T1000 (cell line): ENCODE measurements at regions not wholly inside any gene's neighbourhood (a gene's known extent, or its start where the extent isn't known, plus 50 kb on each side); places are given as distances from the start of the nearest gene placed in this dataset.

Source experiments
- DNase-seq: peaks from one replicate; lab custom pipeline; 2025; ENCODE audit warnings: mixed read lengths; lab: John Stamatoyannopoulos, UW

GRCh38 chr2:143909577-143910353 lies 610.2 kb downstream of the ZEB2 start:
- no peak for DNase-seq

DNA sequence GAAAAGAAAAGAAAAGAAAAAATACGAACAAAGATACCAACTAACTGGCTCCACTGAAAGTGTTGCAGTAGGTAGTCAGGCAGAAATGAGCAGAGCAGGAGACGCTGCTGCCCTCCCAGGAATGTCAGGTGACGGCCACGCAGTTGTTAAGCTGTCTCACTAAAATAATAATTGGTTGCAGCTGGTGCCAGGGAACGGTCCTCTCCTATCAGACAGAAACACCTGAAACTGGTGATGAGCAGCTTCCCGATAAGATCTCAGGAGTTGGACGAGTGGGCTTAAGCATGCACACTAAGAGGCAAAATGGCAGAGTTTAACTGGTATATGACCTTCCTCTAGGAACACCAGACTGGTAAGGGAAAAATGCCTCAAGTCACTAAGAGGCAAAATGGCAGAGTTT lies 611.1 kb downstream of the ZEB2 start:
- DNase-seq = no peak

GRCh38 chr2:143907801-143908200 lies 612.1 kb downstream of the ZEB2 start:
- no peak for DNase-seq

GRCh38 chr2:143906850-143907249 lies 613.1 kb downstream of the ZEB2 start:
- DNase-seq = no peak

GRCh38 chr2:143905587-143905986 lies 614.3 kb downstream of the ZEB2 start:
- no peak for DNase-seq

GRCh38 chr2:143903172-143903856 lies 616.6 kb downstream of the ZEB2 start:
- no peak for DNase-seq

GRCh38 chr2:143901185-143901842 lies 618.6 kb downstream of the ZEB2 start:
- DNase-seq = no peak

DNA sequence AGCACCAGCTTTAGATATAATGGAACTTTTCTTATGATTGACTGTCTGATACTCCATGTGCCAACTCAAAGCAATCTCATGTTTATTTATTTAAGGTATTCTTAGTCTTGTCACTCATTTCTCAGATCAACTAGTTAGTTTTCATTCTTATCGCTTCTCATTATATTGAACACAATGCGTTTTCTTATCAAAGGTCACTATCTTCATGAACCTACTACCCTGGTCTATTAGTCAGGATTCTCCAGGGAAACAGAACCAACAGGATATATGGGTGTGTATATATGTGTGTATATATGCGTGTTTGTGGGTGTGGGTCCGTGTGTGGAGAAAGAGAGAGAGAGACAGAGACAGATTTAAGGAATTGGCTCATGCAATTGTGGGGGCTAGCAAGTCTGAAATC lies 619.9 kb downstream of the ZEB2 start:
- DNase-seq = no peak

GRCh38 chr2:143893371-143893770 lies 626.5 kb downstream of the ZEB2 start:
- no peak for DNase-seq

- no peak for DNase-seq
These were observed 628.0 kb downstream of the ZEB2 start for GRCh38 chr2:143891879-143892308.

DNA sequence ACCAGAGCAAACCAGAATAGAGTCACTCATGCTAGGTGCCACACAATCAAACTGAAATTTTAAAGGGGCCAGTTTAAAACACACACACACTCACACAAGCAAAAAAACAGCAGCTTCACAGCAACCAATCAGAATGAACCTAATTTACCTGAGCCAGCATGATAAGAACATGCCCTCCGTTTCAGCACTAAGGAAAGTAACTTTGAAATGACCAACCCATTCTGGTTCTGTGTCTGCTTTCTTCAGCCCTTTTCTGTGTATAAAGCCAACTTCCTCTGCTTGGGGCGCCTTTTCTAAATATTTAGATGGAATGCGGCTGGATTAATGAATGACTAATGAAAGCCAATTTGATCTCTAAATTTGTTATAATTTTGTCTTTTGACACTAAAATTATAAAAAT lies 629.1 kb downstream of the ZEB2 start:
- DNase-seq = no peak

DNA sequence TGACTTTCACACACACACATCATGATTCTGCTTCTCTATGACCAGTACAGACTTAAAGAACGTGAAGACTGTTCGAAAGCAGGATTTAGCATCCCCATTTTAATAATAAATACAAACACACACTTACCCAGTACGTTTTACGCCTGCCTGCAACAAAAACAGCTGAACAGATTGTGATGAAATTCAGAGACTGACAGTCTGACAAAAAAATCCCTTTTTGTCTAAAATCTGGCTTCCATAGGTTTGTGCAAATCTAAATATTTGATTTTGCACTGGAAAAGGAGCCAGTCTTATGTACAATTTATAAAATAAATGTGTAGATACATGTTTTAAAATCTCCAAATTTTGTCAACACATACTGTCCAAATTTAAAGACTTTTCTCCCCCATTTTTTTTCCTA lies 630.7 kb downstream of the ZEB2 start:
- no peak for DNase-seq

GRCh38 chr2:143885461-143885860 lies 634.5 kb downstream of the ZEB2 start:
- no peak for DNase-seq

GRCh38 chr2:143881246-143881645 lies 638.7 kb downstream of the ZEB2 start:
- DNase-seq = no peak

GRCh38 chr2:143877876-143878530 lies 641.9 kb downstream of the ZEB2 start:
- DNase-seq = no peak

- no peak for DNase-seq
These were observed 642.9 kb downstream of the ZEB2 start for GRCh38 chr2:143877056-143877455.

DNA sequence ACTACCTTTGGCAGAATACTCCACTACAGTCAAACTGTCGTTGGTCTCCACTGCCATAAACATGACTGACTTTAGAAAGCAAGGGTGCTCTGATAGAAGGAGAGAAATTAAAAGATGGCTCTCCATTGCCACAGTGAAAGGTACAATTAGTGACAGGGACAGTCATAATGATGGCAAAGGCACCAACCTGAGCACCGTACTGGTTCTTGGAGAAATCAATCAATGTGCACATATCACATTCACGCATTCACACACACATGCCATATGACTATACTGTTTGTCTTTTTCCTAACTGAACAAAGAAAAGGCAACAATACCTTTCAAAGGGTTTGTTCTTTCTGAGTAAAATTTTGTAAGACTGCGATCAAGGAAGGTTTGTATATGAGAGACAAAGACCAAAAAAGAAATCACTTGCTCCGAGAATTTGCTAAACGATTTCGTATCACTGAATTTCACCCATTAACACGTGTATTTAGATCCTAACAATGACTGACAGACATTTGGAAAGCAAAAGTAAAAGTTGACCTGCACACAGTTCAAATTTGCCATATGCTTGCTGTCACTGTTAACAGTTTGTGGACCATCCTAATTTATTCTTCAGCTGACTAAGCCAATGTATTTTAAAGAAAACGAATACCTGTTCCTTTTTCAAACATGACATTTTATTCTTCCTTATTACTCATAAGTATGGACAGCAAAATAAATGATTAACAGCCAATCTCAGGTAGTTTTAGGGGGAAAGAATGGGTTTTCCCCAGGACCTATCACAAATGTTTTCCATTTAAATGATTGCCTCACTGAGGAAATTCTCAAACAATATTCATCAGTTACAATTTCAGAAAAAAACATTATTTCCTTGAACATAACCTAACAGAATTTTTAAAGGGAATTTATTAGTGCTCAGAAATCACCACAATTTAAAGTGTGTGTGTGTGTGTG lies 644.4 kb downstream of the ZEB2 start:
- DNase-seq = no peak

DNA sequence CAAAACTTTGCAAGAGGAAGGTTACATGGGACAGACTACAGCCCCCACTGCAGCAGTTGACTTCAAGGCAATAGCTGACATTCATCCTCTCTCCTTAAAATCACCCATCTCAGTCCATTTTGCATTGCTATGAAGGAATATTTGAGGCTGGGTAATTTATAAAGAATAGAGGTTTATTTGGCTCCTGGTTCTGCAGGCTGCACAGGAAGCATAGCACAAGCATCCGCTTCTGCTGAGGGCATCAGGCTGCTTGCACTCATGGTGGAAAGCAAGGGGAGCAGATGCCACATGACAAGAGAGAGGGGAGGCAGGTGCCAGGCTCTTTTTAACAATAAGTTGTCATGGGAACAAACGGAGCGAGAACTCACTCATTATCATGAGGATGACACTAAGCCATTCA lies 646.0 kb downstream of the ZEB2 start:
- no peak for DNase-seq

DNA sequence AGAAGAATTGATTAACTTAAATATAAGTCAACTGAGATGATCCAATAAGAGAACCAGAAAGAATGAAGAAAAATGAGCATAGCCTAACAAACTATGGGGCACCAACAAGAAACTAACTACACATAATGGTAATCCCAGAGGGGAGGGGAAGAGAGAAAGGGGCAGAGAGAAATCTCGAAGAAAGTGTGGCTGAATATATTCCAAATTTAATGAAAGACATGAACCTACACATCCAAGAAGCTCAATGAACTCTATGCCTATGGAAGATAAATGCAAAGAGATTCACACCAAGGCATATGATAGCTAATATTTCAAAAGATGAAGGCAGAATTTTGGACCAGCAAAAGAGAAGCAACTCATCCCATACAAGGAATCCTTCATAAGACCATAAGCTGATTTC lies 649.2 kb downstream of the ZEB2 start:
- DNase-seq = no peak

GRCh38 chr2:143856978-143857377 lies 662.9 kb downstream of the ZEB2 start:
- DNase-seq = no peak

GRCh38 chr2:143852759-143853158 lies 667.2 kb downstream of the ZEB2 start:
- DNase-seq = no peak
